ENCODE measurements at regions not wholly inside any gene's neighbourhood (a gene's known extent, or its start where the extent isn't known, plus 50 kb on each side); places are given as distances from the start of the nearest gene placed in this dataset.
"Not testable (repeated sequence)": the region's sequence is repeated elsewhere in the genome, so short reads cannot be mapped to it uniquely, and the experiment has no call there.

DNA sequence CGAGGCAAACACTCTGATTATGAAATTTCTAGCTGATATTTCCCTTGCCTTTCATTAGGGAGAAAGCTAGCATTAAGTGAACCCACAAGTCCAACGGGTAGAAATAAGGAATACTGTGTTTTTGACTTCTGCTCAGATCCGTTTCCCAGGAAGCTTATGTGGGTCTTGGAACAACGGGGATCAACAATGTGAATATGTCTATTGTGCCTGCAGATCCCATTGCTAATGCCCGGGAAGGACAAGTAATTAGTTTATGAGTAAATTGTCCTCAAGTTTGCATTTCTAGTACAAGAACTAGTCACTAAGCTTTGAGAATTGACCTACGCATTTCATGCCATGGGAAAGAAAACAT is 236.4 kb downstream of the UACA start:
- in situ Hi-C loops (cut with HindIII; ENCODE audit: low sequenced_read_pairs): no loop called here

DNA sequence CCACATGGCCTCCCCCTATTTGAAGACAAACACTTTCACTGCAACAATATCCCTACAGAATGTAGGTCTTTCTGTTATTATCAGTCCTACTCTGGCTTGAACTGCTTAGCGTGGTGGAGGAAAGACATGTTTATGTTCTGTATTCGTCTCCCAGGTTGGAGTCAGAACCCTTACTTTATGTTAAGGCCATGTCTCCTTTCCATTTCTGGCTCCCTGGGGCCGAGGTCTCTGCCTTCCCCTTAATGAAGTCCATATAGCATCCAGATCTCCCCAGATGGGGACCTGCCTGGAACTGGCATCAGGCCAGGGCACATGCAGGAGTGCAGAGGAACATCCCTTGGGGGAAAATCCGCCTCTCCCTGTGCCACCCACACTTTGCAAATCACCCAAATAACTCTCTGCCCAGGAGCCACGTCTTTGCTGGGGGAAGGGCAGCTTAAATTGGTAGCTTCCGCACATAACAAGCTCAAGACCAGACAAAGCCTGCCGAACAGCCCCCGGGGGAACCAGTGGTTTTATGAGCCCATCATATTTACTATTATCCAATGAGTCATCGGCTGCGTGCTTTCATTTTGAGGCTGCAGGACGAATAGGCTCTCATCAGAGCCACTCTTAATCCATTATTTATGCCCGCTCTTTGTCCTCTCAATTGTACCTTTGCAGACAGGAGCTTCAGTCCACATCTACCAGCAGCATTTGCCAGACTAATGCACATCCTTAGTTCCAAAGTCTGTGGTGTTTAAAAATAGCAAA is 237.0 kb downstream of the UACA start:
- in situ Hi-C loops (cut with HindIII; ENCODE audit: low sequenced_read_pairs): no loop called here

DNA sequence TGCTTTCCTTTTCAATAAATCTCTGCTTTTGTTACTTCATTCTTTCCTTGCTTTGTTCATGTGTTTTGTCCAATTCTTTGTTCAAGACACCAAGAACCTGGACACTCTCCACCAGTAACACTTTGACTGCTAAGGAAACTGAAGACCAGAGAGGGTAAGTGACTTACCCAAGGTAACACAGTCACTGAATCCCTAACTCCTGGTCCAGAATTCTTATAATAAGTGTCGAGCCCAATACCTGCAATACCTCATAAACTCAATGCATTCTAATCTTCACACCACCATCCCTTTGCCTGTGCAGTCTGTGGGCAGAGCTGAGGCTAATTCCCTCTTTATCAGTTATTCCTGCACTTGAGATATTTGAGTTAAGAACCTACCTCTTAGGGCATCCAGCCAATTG is 237.8 kb downstream of the UACA start:
- in situ Hi-C loops (cut with HindIII; ENCODE audit: low sequenced_read_pairs): no loop called here

DNA sequence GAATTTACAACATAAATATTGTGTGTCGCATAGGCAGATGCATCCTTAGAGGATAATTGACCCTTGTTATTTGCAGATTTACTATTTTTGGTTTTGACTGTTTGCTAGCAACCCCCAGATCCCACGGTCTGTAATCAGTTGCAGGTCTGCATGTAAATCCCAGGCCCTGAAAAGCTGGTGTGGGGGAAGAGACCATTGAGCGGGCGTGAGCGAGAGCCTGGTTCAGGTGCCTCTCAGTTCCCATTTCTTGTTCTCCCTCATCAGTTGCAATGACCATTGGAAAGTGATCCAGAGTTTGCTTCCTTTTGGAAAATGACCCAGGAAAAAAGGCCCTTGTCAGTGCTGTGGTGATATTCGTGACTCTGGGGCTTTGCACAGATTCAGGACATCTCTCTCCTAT is 238.9 kb downstream of the UACA start:
- in situ Hi-C loops (cut with HindIII; ENCODE audit: low sequenced_read_pairs): no loop called here

DNA sequence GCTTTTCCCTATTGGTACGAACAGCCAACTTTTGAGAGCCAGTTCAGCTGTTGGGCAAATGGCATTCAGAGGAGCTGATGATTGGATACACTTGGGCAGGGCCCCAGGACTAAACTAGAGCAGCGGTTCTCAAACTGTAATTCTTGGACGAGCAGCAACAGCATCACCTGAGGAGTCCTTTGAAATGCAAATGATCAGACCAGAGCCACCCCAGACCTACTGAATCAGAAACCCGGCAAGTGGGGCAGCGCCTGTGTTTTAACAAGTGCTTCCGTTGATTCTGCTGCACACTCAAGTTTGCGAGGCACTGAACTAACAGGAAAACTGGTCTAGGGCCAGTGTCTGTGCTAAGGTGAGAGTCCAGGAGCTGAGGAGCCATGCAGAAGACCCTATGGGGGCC is 239.7 kb downstream of the UACA start:
- in situ Hi-C loops (cut with HindIII; ENCODE audit: low sequenced_read_pairs): no loop called here

DNA sequence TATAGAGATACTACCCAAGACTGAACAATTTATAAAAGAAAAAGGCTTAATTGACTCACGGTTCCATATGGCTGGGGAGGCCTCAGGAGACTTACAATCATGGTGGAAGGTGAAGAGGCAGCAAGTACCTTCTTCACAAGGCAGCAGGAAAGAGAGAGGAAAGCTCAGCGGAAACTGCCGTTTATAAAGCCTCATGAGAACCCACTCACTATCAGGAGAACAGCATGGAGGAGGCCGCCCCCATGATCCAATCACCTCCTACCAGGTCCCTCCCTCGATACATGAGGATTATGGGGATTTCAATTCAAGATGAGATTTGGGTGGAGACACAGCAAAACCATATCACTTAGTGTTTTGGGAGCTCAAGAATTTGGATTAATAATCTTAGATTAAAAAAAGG is 240.2 kb downstream of the UACA start:
- in situ Hi-C loops (cut with HindIII; ENCODE audit: low sequenced_read_pairs): no loop called here

DNA sequence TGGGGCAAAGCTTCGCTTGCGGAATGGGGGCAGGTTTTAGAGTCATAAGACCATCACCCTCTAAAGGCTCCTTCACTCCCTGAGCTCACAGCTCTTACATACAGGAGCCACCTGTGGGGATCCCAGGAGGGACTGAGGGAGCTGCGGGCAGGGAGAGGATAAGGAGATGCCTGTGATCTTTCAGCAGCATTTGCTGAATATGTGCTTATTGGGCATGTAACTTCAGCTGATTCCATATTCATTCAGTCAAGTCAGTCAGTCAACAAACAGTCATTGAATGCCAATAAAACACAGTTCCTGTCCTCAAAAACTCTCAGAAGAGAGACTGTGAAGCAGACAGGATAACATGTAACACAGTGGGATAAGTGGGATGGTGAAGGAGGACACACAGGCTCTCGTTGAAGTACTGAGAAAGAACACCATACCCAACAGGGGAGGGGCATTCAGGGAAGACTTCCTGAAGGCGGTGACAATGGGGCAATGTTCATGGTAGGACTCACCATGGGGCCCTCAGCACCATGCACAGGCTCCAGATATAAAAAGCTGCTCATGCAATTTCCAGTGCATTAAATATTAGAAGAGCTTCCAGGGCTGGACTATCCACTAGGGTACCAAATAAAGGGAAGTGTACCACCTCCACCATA is 240.9 kb downstream of the UACA start:
- in situ Hi-C loops (cut with HindIII; ENCODE audit: low sequenced_read_pairs): no loop called here

DNA sequence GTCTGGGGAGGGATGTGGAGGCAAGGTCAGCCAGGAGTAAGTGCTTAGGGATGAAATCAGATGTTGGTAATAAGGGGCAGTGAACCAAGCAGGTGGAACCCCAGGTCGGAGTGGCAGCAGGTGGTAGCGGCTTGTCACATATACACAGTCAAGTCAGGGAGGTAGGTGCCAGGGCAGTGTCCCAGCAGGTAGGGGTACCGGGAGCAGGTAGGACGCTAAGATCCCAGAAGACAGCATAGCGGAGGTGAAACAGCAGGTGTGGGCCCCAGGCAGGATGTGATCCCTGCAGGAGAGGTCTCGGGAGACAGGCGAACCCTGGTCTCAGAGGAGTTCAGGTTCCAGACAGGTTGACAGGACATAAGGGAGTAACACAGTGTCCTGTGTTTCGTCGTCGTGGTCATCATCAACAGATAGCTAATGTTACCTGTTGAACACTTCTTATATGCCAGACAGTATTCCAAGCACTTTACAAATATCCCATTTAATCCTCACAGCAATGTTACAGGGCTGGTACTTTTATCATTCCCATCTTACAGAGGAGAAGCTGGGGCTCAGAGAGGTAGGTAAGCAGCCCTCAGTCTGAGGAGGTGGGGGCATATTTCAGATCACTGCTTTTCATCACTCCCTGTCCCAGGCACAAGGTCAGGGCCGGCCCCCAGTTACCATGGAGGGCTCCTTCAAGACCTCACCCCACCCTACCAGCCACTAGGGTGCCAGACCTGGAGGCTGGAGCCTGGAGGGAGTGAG is 241.6 kb downstream of the UACA start:
- in situ Hi-C loops (cut with HindIII; ENCODE audit: low sequenced_read_pairs): no loop called here

DNA sequence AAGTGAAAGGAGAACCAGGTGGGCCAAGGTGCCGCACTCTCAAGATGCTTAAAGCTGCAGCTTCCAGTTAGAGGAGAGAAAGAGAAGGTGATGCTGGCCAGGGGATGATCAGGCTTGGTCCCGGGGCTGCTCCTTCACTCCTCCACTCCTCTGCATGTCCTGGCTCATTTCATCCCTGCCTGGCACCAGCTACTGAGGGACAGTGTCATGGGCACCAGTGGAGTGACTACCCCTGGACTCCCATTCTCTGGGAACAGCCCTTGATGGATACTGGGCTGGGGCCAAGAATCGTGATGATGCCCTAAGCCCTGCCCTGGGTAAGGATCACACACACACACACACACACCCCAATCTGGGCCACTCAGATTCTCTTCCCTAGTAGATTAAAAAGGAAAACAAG is 243.7 kb downstream of the UACA start:
- in situ Hi-C loops (cut with HindIII; ENCODE audit: low sequenced_read_pairs): no loop called here

DNA sequence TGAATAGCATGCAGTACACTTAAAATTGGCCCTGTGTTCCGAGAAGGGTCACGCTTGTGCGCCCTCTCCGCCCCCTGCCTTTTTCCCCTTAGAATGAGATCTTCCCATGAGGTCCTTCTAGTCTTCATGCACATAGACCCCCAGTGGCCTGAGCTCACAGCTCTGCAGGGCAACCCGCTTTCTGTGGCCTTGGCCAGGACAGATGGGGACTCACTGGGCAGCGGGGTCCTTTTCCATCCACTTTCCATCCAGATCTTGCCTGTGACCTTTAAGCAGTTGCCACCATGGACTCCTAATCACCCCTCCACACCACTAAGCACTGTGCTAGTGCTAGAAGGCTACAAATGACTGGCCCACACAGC is 244.4 kb downstream of the UACA start:
- in situ Hi-C loops (cut with HindIII; ENCODE audit: low sequenced_read_pairs): no loop called here

DNA sequence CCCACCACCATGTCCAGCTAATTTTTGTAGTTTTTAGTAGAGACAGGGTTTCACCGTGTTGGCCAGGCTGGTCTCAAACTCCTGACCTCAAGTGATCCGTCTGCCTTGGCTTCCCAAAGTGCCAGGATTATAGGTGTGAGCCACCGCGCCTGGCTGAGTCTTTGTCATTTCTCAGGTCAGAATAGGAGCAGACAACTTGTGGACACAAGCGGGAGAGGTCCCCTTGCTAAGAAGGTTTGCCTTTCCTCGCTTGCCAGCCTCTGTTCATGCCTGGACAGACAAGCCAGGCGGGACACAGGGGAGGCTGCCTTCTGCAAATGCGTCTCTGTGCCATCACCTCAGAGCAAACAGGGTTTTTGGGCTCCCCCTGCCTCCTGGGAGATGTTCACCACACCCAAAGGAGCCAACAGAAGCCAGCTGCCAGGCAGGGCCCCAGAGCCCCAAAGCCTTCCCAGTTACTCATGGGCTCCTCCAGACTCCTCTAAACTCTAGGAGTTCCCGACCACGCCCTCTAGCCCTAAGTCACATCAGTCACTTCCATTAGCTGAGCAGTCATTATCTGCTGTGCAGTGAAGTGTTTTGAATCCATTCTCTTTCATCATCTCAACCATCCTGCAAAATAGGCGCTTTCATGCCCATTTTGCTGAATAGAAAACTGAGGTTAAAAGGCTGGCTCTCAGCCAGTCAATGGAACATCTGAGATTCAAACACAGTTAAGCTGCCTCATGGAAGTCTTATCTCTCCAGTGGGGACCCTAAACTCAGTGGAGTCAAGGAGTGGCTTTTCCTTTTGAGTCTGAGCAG is 245.0 kb downstream of the UACA start:
- in situ Hi-C loops (cut with HindIII; ENCODE audit: low sequenced_read_pairs): no loop called here

DNA sequence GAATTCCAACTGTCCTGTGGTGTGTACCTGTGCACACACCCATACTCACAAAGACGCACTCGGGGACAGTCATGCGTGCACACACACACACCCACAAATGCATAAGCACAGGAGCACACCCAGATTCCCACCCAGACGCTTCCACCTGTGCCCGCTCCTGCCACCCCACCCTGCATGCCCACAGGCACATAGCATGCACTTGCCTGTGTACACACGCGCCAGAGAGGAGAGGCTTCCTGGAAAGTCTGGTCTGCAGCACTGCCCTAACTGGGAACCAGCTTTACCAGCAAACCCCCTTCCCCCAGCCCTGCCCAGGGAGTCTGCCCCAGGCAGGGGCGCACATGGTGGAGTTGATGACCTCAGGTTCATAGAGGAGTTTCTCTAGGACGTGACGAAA is 246.2 kb downstream of the UACA start:
- in situ Hi-C loops (cut with HindIII; ENCODE audit: low sequenced_read_pairs): no loop called here

DNA sequence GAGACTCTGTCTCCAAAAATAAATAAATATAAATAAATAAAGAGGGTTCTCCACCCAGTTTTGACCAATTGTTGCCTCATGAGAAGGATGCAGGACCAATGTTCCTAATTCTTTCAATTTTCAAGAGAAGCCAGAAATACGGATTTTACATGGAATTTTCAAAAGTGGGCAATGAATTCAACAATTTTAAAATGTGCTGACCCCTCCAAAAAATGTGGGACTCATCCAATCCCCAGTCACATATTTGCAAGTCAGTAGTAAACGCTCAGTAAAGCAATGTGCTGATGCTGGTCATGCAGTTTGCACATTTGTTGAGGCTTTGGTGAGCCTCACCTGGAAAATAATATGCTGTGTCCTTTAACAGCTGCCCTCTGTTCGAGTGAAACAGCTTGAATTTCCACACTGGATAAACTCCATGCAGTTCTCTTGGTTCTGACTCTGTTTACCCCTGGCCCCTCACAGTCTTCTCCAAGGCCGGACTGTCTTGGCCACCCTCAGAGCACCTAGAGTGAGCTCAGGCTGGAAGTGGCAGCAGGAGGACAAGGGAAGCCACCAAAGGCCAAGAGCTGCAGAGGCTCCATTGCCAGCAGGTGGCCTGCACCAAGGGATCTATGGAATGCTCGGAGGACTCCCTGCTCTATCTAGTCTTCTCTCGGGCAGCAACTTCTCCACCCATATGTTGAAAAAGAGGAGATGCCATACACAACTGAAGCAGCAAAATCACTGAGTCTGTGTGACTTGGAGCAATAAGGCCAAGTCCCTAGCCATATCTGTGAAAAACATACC is 246.8 kb downstream of the UACA start:
- in situ Hi-C loops (cut with HindIII; ENCODE audit: low sequenced_read_pairs): no loop called here

DNA sequence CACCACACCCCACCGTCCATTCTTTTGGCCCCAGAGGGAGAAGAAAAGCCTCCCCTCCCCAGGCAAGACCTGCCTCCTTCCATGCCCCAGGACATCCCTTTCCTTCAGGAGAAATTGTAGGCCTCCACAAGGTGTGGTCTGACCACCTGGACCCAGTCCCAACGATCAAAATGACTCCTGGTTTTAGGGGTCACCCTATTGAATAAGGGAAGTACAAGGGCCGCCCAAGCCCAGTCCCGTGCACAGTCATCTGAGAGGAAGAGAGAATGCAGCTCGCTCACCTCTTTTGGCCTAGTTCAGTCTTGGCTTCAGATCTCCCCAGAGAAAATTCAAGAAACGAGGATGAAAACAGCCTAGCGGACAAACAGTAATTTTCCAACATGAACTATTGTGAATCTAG is 249.1 kb downstream of the UACA start:
- in situ Hi-C loops (cut with HindIII; ENCODE audit: low sequenced_read_pairs): no loop called here

DNA sequence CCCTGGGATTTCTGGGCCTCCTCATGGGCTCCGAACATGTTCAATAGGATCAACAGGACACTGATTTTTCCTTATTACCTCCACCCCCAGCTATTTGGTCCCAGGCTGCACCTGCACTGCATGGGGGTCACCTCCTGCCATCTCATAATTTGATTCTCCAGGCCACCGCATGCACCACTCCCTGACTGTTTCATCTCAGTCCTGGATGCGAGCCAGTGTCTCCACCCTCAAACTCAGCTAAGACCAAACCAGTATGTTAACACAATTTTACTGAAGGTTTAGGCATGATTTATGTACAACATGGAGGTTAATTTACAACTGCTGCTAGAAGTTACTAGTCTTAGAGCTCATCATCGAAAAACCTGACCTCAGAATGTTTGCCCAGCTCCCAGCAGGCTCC is 249.5 kb downstream of the UACA start:
- in situ Hi-C loops (cut with HindIII; ENCODE audit: low sequenced_read_pairs): no loop called here

DNA sequence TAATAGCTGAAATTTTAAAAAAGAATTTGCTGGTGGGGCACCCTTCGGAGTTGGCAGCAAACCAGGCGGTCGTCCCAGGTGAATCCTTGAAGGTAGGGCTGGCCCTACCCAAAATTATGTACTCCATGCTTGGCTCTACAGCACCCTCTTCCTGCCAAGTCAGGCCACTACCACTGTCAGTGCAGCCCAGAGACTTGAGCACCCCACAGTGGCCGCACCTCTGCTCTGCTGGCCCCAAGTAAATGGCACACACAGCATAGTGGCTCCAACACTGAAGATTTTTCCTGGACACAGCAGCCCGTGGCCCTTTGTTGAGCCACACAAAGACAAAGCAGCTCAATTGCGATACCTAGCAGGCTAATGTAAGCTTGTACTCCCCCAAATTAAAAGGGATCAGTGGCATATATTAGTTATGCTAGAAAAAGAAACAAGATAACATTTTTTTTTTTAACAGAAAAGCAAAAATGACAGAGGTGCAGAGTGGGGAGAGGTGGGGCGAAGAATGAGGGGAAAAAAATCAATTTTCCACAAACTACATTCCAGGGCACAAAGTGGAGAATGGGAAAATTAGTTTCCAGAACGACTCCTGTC is 250.5 kb downstream of the UACA start:
- in situ Hi-C loops (cut with HindIII; ENCODE audit: low sequenced_read_pairs): no loop called here

DNA sequence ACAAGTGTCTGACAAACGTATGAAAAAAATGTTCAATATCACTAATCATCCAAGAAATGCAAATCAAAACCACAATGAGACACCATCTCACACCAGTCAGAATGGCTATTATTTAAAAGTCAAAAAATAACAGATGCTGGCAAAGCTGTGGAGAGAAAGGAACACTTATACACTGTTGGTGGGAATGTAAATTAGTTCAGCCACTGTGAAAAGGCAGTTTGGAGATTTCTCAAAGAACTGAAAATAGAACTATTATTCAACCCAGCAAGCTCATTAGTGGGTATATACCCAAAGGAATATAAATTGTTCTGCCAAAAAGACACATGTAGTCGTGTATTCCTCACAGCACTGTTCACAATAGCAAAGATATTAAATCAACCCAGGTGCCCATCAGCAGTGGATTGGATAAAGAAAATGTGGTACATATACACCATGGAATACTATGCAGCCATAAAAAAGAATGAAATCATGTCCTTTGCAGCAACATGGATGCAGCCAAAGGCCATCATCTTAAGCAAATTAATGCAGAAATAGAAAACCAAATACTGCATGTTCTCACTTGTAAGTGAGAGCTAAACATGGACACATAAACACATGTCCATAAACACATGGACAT is 251.3 kb downstream of the UACA start:
- in situ Hi-C loops (cut with HindIII; ENCODE audit: low sequenced_read_pairs): not testable (repeated sequence)

DNA sequence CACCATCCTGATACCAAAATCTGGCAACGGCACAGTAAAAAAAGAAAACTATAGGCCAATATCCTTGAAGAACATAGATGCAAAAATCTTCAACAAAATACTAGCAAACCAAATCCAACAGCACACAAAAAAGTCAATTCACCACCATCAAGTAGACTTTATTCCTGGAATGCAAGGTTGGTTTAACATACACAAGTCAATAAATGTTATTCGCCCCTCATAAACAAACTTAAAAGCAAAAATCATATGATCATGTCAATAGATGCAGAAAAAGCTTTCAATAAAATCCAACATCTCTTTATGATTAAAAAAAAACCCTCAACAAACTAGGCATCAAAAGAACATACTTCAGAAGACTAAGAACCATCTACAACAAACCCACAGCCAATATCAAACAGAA is 252.9 kb downstream of the UACA start:
- in situ Hi-C loops (cut with HindIII; ENCODE audit: low sequenced_read_pairs): no loop called here

DNA sequence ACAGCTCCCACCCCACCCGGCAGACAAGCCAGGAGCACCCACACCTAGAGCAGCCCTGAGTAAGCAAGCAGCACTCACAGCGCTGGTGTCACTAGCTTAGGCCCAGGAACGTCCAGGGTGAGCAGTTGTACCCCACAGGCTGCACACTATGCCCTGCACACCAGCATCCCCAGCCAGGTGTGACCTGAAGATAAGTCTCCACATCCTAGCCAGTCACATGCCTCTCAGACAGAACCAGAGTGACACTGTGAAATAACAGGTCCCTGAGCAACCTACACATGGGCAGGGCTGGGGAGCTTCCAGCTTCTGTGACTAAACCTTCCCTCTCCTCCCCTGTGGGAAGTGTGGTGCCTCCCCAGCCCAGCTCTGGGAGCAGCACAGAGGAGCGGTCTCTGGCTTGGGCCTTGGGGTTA is 253.6 kb downstream of the UACA start:
- in situ Hi-C loops (cut with HindIII; ENCODE audit: low sequenced_read_pairs): no loop called here

DNA sequence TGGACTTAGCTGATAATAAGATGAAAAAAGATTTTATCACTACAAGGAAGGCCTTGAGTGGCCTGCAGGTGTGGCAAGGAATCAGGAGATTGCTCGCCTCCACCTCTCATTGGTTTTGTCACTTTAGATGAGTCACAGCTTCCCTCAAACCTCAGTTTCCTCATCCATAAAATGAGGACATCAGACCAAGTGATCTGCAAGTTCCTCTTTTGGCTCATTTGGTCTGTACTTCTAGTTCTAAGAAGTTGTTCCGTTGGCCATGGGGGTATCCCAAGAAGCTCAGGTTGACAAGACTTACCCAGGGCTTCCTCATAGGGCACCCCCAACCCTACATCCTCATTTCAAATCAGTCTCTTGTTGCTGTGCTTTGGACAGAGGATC is 254.1 kb downstream of the UACA start:
- in situ Hi-C loops (cut with HindIII; ENCODE audit: low sequenced_read_pairs): no loop called here

Measured in DLD1 (cell line).